Epithelial cell of proximal tubule (primary cell): ENCODE measurements at regions not wholly inside any gene's neighbourhood (a gene's known extent, or its start where the extent isn't known, plus 50 kb on each side); places are given as distances from the start of the nearest gene placed in this dataset.
A peak's percentile ranks its signal among the peaks of the same experiment; 100 is the strongest.

Experiments
- DNase-seq: peaks from one replicate; pipeline ENCODE4 v3.0.0-alpha.2; 2011; ENCODE audit warnings: low read depth
- H3K4me3 ChIP-seq: 2 replicates; pipeline ENCODE4 v1.5.1; 2011; ENCODE audit warnings: low read depth, mild to moderate bottlenecking, low read length
- TF ChIP-seq, protein P1 (sequence below): conservative IDR thresholded peaks from 2 replicates; pipeline ENCODE4 v1.5.1; 2012; ENCODE audit warnings: low read depth, mild to moderate bottlenecking, low read length

DNA sequence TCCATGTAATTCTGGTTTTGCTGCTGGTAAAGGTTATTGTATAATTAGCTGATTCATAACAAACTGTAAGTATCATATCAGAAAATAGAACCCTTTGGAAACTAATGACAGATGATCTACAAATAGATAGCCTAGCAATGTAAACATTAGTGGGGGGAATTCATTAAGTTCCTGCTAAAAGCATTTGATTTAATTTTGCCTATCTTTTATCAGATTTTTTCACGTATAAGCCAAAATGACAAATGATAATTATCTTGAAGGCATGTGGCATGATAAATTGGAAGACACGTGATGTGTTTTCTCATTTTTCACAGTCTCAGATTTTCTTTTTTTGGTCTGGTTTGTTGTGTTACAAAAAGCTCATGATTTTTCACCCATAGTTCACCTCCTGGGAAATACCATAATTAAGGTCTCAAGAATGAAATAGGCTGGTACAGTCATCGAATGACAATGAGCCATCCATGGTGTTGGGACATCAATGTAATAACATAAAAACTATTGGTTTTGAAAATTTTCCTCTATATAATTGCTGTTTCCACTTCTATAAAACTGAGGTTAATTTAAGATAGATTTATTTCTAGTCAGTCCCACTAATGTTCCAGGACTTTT, 325.9 kb upstream of the TBL1XR1 start:
- no peak overlapping the region for H3K4me3 ChIP-seq
- DNase-seq: no peak
- TF ChIP-seq, protein P1, sequence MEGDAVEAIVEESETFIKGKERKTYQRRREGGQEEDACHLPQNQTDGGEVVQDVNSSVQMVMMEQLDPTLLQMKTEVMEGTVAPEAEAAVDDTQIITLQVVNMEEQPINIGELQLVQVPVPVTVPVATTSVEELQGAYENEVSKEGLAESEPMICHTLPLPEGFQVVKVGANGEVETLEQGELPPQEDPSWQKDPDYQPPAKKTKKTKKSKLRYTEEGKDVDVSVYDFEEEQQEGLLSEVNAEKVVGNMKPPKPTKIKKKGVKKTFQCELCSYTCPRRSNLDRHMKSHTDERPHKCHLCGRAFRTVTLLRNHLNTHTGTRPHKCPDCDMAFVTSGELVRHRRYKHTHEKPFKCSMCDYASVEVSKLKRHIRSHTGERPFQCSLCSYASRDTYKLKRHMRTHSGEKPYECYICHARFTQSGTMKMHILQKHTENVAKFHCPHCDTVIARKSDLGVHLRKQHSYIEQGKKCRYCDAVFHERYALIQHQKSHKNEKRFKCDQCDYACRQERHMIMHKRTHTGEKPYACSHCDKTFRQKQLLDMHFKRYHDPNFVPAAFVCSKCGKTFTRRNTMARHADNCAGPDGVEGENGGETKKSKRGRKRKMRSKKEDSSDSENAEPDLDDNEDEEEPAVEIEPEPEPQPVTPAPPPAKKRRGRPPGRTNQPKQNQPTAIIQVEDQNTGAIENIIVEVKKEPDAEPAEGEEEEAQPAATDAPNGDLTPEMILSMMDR: no peak

DNA sequence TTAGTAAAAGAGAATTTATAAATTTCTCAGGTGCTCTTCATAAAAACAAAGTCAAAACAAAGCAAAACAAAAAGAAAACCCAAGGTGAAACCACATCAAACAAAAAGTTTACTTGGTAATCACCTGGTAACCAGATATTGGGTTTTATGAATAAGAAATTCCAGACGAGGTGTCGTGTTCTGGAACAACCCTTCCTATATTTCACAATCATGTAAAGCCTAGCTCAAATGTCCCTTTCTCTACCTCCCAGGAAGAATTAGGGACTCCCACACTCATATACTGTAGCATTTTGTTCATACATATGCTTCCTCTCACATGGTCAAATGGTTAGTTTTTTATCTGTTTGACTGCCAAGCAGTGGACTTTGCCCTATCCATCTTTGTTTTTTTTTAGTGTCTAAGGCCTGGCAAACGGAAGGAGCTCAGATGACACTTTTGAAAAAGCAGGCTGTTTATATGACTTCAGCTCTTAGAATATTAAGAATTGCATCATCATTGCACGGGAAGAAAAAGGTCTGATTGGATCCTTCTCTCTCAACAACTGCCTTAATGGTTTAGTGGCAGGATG, 326.7 kb upstream of the TBL1XR1 start:
- no peak overlapping the region for H3K4me3 ChIP-seq
- TF ChIP-seq, protein P1: no peak
- DNase-seq: peak; percentile 26

DNA sequence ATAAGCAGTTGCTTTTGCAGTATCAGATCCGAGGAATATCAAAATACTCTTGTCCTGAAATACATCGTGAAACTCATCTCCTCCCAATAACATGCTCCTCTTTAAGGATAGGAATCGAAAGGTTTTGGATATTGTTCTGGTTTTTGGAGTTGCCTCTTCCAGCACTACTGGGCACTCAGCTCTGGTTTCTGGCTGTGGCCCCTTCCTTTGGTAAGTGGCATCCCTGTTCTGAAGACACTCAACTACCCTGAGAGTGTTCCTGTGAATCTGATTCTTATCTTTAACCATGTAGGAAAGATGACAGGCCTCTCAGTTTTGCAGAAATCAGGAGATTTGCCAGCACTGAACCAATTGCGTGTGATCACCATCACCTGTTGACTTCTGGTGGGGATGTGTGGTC, 327.5 kb upstream of the TBL1XR1 start:
- no peak overlapping the region for H3K4me3 ChIP-seq

DNA sequence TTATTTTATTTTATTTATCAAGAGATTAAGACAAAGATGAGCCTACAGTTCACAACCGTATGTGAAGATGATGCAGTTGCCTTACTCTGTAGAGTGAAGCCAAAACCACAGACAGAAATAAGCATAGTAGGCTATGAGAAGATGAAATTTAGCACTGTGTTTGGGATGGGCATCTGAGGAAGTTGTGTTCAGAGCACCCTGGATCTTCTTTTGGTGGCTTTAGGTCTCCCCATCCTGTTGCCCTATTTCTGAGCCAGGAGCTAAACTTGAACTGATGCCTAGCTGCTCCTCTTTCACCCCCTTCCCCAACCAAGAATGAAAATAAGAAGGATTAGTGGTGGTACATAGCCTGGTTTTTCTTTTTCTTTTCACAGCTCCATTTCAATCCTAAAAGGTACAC, 328.1 kb upstream of the TBL1XR1 start:
- DNase-seq: no peak
- no peak overlapping the region for H3K4me3 ChIP-seq
- TF ChIP-seq, protein P1: no peak

More for the DNA sequence above, 327.5 kb upstream of the TBL1XR1 start:
- DNase-seq: no peak
- TF ChIP-seq, protein P1: no peak

DNA sequence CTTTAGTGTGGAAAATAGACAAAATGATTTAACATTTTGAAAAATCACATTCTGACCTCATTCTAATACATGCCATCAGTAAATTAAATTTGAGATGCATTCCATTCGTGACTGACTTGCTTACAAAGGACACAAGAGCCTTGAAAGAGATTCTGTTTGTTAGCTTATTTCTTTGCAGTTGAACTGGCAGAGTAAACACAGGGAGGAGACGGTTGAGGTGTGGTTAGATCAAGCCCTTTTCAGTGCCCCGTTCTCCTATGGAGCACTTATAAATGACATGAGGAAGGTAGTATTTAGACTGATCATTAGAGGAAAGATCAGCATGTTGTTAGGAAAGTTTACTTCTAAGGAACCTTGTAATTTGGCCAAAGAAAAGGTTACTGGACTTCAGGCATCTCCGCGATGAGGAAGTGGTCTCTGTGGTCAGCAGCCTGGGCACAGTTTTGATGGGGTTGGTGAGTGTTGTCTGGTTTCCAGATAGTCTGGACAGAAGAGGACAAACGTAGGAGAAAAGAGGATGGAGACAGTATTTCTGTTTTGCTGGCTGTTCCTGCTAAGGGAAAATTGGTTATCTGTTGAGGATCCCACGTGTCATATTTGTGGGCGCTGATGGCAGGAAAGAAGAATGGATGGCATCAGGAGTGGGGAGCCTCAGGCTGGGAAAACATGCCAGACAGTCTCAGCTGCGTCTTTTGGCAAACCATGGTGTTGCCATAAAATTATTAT, 328.9 kb upstream of the TBL1XR1 start:
- TF ChIP-seq, protein P1: no peak
- H3K4me3 ChIP-seq: no peak overlapping the region
- DNase-seq: no peak

DNA sequence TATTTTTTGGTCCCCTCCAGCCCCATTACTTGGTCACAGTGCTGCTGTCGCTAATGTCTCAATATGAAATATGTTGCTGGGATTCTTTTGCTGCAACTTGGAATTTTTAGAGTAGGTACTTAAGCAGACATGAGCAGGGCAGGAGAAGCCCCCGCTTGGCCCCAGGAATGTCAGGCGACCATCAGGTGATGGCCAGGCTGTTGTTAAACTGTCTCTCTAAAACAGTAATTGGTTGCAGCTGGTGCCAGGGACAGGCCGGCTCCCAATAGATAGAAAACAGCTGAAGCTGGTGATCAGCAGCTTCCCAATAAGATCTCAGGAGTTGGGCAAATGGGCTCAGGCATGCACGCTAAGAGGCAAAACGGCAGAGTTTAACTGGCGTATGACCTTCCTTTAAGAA, 329.9 kb upstream of the TBL1XR1 start:
- DNase-seq: no peak
- H3K4me3 ChIP-seq: no peak overlapping the region
- TF ChIP-seq, protein P1: no peak
